HG03460 (cell line): ENCODE measurements at regions not wholly inside any gene's neighbourhood (a gene's known extent, or its start where the extent isn't known, plus 50 kb on each side); places are given as distances from the start of the nearest gene placed in this dataset.

Experiments used
- ATAC-seq: cut with Tn5 transposase; IDR thresholded peaks from one replicate; pipeline ENCODE4 v1.9.1; 2021; ENCODE audit not compliant: unreplicated experiment

GRCh38 chr12:23431006-23431405 is 518.5 kb downstream of the SOX5 start:
- no peak for ATAC-seq

GRCh38 chr12:23433121-23433520 is 516.3 kb downstream of the SOX5 start:
- no peak for ATAC-seq

GRCh38 chr12:23434154-23434553 is 515.3 kb downstream of the SOX5 start:
- ATAC-seq: no peak

GRCh38 chr12:23446746-23447145 is 502.7 kb downstream of the SOX5 start:
- ATAC-seq: no peak

- ATAC-seq: no peak
Observed at GRCh38 chr12:23450810-23451209, 498.7 kb downstream of the SOX5 start.

- no peak for ATAC-seq
Observed at GRCh38 chr12:23455283-23455682, 494.2 kb downstream of the SOX5 start.

- no peak for ATAC-seq
Observed at GRCh38 chr12:23458640-23459039, 490.8 kb downstream of the SOX5 start.

- ATAC-seq: no peak
Observed at GRCh38 chr12:23462546-23462945, 486.9 kb downstream of the SOX5 start.

- ATAC-seq: no peak
Observed at GRCh38 chr12:23463172-23463571, 486.3 kb downstream of the SOX5 start.

GRCh38 chr12:23464241-23464812 is 485.1 kb downstream of the SOX5 start:
- no peak for ATAC-seq

- ATAC-seq: no peak
Observed at GRCh38 chr12:23472329-23472971, 477.0 kb downstream of the SOX5 start.

- no peak for ATAC-seq
Observed at GRCh38 chr12:23473071-23473470, 476.4 kb downstream of the SOX5 start.

GRCh38 chr12:23474438-23474976 is 475.0 kb downstream of the SOX5 start:
- ATAC-seq: no peak
